H54 (cell line): ENCODE measurements at regions not wholly inside any gene's neighbourhood (a gene's known extent, or its start where the extent isn't known, plus 50 kb on each side); places are given as distances from the start of the nearest gene placed in this dataset.
"Not testable (repeated sequence)": the region's sequence is repeated elsewhere in the genome, so short reads cannot be mapped to it uniquely, and the experiment has no call there.

Source experiments
- DNase-seq: peaks from one replicate; pipeline ENCODE4 v3.0.0; 2011; ENCODE audit warnings: low spot score, mixed read lengths; ENCODE audit not compliant: insufficient read length
- FAIRE-seq: peaks from 3 replicates; lab custom pipeline; 2011; peaks lifted over from hg19 to GRCh38; lab: Jason Lieb, UNC
- POLR2A ChIP-seq: IDR thresholded peaks from 2 replicates; pipeline ENCODE4 v1.6.1; 2011; ENCODE audit warnings: low read depth, mild to moderate bottlenecking, low read length

GRCh38 chr11:27234043-27234668 is 128.9 kb downstream of the CCDC34 start:
- peak; percentile 75 for FAIRE-seq
- TF ChIP-seq POLR2A: no peak
- DNase-seq: peak; percentile 57

- no peak for DNase-seq
- no peak for TF ChIP-seq POLR2A
- FAIRE-seq: no peak
Observed at GRCh38 chr11:27233654-27234042, 129.4 kb downstream of the CCDC34 start.

GRCh38 chr11:27231530-27231929 is 131.5 kb downstream of the CCDC34 start:
- DNase-seq: no peak
- no peak for FAIRE-seq
- TF ChIP-seq POLR2A: no peak

GRCh38 chr11:27230192-27230572 is 132.8 kb downstream of the CCDC34 start:
- FAIRE-seq (no peak), DNase-seq (no peak)
- TF ChIP-seq POLR2A: no peak

- FAIRE-seq (no peak), DNase-seq (no peak)
- no peak for TF ChIP-seq POLR2A
Observed at GRCh38 chr11:27229511-27230191, 133.4 kb downstream of the CCDC34 start.

GRCh38 chr11:27228906-27229290 is 134.1 kb downstream of the CCDC34 start:
- DNase-seq (no peak), FAIRE-seq (no peak)

GRCh38 chr11:27228232-27228905 is 134.6 kb downstream of the CCDC34 start:
- FAIRE-seq (no peak), DNase-seq (no peak)
- TF ChIP-seq POLR2A: no peak

More at GRCh38 chr11:27228906-27229290, 134.1 kb downstream of the CCDC34 start:
- no peak for TF ChIP-seq POLR2A

GRCh38 chr11:27227736-27228135 is 135.3 kb downstream of the CCDC34 start:
- no peak for TF ChIP-seq POLR2A
- DNase-seq (no peak), FAIRE-seq (no peak)

GRCh38 chr11:27219487-27220039 is 143.5 kb downstream of the CCDC34 start:
- not testable (repeated sequence) for FAIRE-seq, DNase-seq

- peak; percentile 44 for DNase-seq
- FAIRE-seq: no peak
- no peak for TF ChIP-seq POLR2A
Observed at GRCh38 chr11:27218421-27219038, 144.5 kb downstream of the CCDC34 start.

GRCh38 chr11:27217948-27218420 is 145.0 kb downstream of the CCDC34 start:
- TF ChIP-seq POLR2A: no peak
- no peak for DNase-seq

GRCh38 chr11:27217496-27217895 is 145.5 kb downstream of the CCDC34 start:
- TF ChIP-seq POLR2A: no peak
- DNase-seq (no peak), FAIRE-seq (no peak)

More at GRCh38 chr11:27217948-27218420, 145.0 kb downstream of the CCDC34 start:
- no peak for FAIRE-seq

- no peak for DNase-seq
- FAIRE-seq: no peak
Observed at GRCh38 chr11:27216270-27217149, 146.5 kb downstream of the CCDC34 start.

More at GRCh38 chr11:27216270-27217149, 146.5 kb downstream of the CCDC34 start:
- TF ChIP-seq POLR2A: no peak
